Stimulated activated CD4-positive, alpha-beta T cell treated with anti-CD3 and anti-CD28 coated beads, Interleukin-12 subunit alpha, Interleukin-12 subunit beta, amount 100 ng/mL, for 24 hours (primary cell): ENCODE measurements at regions not wholly inside any gene's neighbourhood (a gene's known extent, or its start where the extent isn't known, plus 50 kb on each side); places are given as distances from the start of the nearest gene placed in this dataset.

Source experiments
- DNase-seq, 2 experiments: peaks; one replicate each; pipeline ENCODE4 v3.0.0-alpha.2; 2020; ENCODE audit warnings: low read depth in 2 of 2

DNA sequence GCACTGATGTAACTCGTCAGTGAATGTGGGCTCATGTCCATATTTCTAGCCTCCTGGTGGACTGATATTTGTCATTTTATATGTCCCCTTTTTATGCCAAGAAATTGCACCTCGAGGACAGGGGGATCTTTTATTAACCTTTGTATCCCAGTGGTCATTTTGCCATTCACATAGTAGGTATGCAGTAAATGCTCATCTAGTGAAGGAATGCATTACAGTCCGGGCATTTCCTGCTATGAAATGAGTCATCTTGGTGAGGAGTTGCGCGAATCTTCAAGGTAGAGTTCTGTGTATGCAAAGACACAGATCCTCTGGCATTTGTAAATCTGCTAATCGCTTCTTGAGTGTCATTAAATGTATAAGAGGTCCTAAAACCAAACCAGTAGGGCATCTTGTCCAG is 755.5 kb upstream of the ADAMTS16 start:
- no peak for DNase-seq

DNA sequence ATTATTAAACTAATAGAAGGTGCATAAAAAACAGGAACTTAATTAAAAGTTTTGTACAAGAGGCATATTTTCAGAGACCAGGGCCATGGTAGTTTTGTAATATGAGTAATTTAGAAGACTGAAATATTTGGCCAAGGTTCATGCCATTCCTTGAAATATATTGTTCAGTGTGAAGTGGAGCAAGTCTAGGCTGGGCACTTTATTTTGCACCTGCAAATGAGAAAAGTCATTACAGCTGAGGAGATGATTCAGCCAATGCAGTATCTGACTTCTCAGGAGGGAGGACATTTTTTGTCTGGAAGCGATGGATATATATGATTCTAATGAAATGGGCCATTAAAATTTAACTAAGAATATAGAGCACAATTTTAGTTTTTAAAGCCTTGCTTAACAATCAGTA is 754.0 kb upstream of the ADAMTS16 start:
- DNase-seq = no peak

- DNase-seq = no peak
Measured at GRCh38 chr5:4387290-4387689, 752.8 kb upstream of the ADAMTS16 start.

DNA sequence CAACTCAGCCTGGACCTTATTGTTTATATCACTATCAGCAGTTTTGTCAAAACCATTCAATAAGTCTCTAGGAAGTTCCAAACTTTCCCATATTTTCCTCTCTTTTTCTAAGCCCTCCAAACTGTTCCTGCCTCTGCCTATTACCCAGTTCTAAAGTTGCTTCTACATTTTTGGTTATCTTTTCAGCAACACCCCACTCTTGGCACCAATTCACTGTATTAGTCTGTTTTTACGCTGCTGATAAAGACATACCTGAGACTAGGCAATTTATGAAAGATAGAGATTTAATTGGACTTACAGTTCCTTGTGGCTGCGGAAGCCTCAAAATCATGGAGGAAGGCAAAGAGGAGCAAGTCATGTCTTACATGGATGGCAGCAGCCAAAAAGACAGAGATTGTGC is 744.4 kb upstream of the ADAMTS16 start:
- no peak for DNase-seq

DNA sequence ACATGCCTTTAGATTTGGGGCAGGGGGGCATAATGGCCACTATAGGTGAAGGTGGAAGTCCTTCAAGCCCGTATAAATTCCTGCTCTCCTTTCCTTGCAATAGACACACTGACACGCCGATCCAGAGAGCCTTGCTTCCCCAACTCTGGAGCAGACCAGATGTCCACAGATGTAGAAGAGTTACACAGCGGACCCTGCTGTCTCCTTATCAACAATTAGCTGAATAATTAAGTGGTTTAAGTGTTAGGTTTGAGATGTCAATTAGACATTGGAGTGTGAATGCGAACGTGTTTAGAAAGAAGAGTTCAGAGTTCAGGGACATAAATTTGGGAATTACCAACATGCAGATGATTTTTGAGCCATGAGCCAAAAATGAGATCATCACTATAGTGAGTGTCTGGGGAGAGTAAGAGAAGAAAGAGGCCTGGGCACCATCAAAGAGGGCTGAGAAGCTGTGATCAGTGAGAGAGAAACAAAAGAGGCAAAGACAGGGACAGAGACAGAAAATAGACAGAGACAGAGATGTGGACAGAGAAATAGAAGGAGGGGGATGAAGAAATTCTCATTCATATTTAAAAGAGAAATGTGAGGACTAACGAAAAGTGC is 734.4 kb upstream of the ADAMTS16 start:
- DNase-seq = no peak

- no peak for DNase-seq
Measured at GRCh38 chr5:4410151-4410550, 730.0 kb upstream of the ADAMTS16 start.

GRCh38 chr5:4411664-4412063 is 728.5 kb upstream of the ADAMTS16 start:
- no peak for DNase-seq

GRCh38 chr5:4413996-4414395 is 726.1 kb upstream of the ADAMTS16 start:
- no peak for DNase-seq

DNA sequence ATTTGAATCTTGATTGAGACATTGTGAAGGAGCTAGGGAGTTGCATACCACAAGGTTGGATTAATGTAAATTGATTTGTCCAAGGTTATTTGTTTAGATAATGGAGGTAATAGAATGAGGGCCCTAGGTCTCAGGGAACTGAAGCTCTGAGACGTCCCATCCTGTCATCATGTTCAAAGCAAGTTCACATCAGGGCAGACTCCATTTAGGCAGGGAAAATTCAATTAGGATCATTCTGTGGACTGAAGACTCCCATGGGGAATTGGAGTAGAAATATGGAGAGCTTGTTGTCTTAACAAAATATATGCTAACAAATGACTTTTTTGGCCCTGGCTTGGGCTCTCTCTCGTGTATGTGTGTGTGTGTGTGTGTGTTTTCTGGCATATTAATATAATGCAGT is 722.0 kb upstream of the ADAMTS16 start:
- DNase-seq = no peak

- no peak for DNase-seq
Measured at GRCh38 chr5:4419281-4419680, 720.8 kb upstream of the ADAMTS16 start.

DNA sequence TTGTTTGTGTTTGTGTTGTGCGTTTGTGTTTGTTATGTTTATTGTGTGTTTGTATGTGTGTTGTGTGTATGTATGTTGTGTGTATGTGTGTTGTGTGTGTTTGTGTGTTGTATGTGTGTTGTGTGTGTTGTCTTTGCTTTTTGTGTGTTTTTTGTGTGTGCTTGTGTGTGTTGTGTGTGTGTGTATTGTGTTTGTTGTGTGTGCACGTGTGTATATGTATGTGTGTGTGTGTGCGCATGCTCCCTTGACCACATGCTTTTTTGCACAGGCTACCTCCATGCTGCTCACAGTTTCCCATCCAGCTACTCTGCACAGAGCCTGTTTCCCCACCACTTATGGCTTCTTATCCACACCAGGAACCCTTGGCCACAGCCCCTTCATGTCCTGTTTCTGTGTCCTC is 720.0 kb upstream of the ADAMTS16 start:
- no peak for DNase-seq

GRCh38 chr5:4420681-4421080 is 719.4 kb upstream of the ADAMTS16 start:
- DNase-seq = no peak

DNA sequence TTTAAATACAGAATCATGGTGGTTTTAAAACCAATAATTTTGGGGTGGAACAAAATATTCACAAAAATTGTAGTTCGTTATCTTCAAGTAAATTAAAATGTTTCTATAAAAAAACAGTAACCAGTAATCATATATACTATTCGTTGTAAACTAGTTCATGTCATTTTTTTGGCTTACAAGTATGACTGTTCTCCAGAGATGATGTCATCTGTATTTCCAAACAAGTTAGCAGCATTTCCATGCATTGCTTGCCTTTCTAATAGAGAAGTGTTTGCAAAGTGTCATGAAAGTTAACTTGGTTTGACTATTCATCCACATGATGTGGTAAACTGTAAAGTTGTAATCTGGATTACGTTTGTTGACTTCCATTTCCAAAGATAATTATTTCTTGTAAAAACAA is 717.9 kb upstream of the ADAMTS16 start:
- DNase-seq = no peak

- no peak for DNase-seq
Measured at GRCh38 chr5:4424895-4425294, 715.2 kb upstream of the ADAMTS16 start.

GRCh38 chr5:4440536-4440935 is 699.6 kb upstream of the ADAMTS16 start:
- DNase-seq = no peak

- DNase-seq = no peak
Measured at GRCh38 chr5:4442221-4442620, 697.9 kb upstream of the ADAMTS16 start.

DNA sequence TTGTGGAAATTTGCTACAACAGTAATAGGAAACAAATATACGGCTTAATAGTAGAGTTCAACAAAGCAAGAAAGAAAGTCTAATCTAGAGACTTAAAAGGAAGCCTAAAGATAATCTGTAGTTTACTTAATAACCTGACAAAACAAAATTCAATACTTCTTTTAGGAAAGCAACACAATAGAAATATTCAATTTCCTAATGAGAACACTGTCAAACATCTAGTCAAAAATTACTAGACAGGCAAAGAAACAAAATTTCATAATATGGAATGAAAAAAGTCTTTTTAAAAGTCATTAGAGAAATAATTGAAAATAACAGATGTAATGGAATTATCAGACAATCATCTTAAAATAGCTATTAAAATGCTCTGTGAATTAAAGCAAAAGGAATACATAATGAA is 692.5 kb upstream of the ADAMTS16 start:
- DNase-seq = no peak

GRCh38 chr5:4453655-4454054 is 686.5 kb upstream of the ADAMTS16 start:
- DNase-seq = no peak

DNA sequence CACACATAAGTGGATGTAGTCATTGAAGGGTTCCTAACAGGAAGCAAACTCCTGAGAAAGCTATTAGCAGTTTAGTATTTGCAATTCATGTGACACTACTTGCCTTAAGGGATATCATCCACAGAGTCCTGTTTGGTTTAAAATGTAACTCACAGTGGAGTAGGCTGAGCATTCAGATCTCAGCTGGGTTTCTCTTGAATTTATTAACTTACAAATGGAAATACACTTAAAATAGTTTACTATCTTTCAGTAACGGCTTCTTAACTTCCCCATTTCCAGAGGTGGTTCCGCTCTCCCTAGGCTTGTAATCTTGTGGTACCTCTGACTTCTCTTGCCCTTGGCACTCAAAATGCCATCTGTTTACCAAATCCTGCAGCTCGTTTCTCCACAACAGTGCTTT is 660.7 kb upstream of the ADAMTS16 start:
- DNase-seq = no peak

DNA sequence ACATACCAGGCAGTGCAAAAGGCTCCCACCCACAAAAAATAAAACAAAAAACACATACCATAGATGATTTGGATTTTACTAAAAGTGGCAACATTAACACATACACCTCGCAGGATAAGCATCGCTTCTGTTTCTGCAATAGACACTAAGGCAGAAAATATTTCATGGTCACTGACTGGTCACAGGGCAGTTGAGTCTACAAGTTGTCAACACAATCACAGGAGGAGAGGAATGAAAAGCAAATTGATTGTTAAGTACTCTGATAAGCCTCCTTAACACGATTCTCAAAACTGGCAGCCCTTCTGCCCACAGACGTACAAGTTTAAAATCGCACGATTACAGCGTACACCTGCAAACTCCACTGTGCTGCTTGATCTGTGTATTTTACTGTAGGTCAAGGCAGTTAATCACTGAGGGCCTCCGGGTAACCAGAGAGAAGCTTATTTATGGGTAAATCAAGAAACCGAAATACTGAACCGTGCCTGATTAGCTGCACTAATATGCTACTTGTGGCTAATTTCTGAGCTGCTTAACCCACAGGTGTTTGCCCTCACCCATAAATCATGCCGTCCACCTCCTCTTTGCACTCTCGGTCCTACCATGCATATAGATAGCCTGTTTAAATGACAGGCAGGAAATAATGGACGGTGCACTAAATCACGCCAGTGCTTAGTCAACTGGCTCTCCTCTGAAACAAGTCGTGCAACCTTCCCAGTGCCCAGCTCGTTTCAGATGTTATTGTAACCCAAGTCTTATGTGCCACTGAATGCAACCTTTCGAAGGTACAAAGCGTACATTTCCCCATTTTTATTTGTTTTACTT is 659.4 kb upstream of the ADAMTS16 start:
- no peak for DNase-seq

DNA sequence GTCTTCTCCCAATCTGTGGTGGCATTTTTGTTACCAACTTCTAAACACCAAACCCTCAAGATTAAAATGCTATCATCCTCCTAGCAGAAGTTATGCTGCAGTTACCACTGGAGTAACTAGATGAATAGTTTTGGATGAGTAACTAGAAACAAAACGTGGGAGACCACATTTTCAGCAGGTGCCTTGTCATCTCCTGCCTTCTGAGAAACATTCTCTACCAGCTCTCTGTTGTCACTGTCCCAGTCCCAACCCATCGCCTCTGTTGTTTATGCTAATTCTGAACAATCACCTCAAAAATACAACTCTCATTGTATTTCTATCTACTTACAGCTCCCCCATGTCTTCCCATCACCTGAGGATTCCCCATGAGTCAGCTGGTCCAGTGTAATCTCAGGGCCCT is 652.5 kb upstream of the ADAMTS16 start:
- no peak for DNase-seq

DNA sequence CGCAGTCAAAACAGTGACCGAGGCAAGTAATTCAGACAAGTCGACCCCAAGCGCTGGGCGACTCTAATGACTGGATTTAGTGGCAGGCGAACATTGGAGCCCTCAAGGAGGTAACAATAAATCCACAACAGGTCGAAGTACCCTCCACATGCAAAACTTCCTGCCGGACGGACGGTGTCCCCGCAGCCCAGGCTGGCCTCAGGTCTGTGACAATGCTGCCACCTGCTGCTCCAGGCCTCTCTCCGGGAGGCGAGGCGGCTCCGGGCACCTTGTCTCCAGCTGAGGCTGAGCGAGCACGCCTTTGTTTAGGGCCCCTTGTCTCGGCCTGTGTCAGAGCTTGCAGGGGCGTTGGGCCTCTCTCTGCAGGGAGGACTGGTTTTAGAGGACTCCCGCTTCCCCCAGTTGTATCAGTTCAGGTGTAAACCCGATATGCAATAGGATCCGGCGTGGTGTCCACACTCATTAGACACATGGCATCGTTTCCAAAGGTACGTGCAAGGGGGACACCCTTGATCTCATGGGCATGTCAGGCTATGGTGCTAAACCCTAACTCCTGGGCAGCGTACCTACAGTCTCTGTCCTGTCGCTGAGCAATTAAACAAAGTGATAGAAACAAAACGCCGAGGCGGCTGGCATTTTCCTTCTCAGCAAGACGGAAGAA is 628.0 kb upstream of the ADAMTS16 start:
- DNase-seq = no peak

DNA sequence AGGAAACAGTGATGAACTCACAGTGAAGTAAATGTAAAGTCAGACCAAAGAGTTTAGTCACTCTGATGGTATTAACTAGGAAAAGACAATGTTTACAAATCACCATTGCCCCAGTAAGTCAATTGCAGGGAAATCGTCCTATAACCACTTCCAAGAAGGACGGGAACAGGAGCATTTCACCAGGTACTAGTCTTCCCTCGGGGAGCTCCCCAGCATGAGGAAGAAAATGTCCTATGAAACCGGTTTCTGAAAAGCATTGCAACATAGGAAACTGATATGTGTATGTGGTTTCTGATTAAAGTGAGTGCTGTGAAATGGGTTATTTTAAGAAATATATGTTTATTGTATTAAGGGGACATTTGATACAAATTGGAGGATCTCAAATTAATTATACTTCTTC is 626.7 kb upstream of the ADAMTS16 start:
- no peak for DNase-seq
